Astrocyte (in vitro differentiated cells and primary cell): ENCODE measurements at regions not wholly inside any gene's neighbourhood (a gene's known extent, or its start where the extent isn't known, plus 50 kb on each side); places are given as distances from the start of the nearest gene placed in this dataset.

Experiments
- DNase-seq: peaks from one replicate; pipeline ENCODE4 v3.0.0-alpha.2; 2010; ENCODE audit warnings: low read depth
- FAIRE-seq: peaks from 2 replicates; lab custom pipeline; 2011; peaks lifted over from hg19 to GRCh38; lab: Jason Lieb, UNC
- H2AFZ ChIP-seq: 2 replicates; pipeline ENCODE4 v1.6.0; 2012; ENCODE audit warnings: low read depth, low read length, inconsistent platforms
- H3K27ac ChIP-seq: 2 replicates; pipeline ENCODE4 v1.5.1; 2011; ENCODE audit warnings: low read depth, low read length, inconsistent platforms
- H3K27me3 ChIP-seq: 2 replicates; pipeline ENCODE4 v1.6.0; 2011; ENCODE audit warnings: low read length, inconsistent platforms; ENCODE audit not compliant: insufficient read depth
- H3K36me3 ChIP-seq: 2 replicates; pipeline ENCODE4 v1.5.1; 2011; ENCODE audit warnings: low read length, inconsistent platforms; ENCODE audit not compliant: insufficient read depth
- H3K4me1 ChIP-seq: 2 replicates; pipeline ENCODE4 v1.5.1; 2011; ENCODE audit warnings: low read length, inconsistent platforms; ENCODE audit not compliant: insufficient read depth
- H3K4me2 ChIP-seq: 2 replicates; pipeline ENCODE4 v1.6.0; 2012; ENCODE audit warnings: low read length, inconsistent platforms
- H3K4me3 ChIP-seq: 2 replicates; pipeline ENCODE4 v1.5.1; 2011; ENCODE audit warnings: low read depth, mild to moderate bottlenecking, low read length, inconsistent platforms; ENCODE audit not compliant: insufficient read depth
- H3K79me2 ChIP-seq: 2 replicates; pipeline ENCODE4 v1.6.0; 2012; ENCODE audit warnings: mild to moderate bottlenecking, low read length, inconsistent platforms; ENCODE audit not compliant: insufficient read depth
- H3K9ac ChIP-seq: 2 replicates; pipeline ENCODE4 v1.6.0; 2012; ENCODE audit warnings: mild to moderate bottlenecking, low read length, inconsistent platforms
- H3K9me3 ChIP-seq: 2 replicates; pipeline ENCODE4 v1.5.1; 2012; ENCODE audit warnings: low read depth, mild to moderate bottlenecking, low read length, inconsistent platforms; ENCODE audit not compliant: insufficient read depth
- H4K20me1 ChIP-seq: 2 replicates; pipeline ENCODE4 v1.6.0; 2012; ENCODE audit warnings: low read length, inconsistent platforms; ENCODE audit not compliant: insufficient read depth
- H3K27ac Mint-ChIP-seq: one replicate; pipeline ENCODE4 v1.8.0; 2021; ENCODE audit warnings: mild to moderate bottlenecking, mixed read lengths; ENCODE audit not compliant: unreplicated experiment
- H3K27me3 Mint-ChIP-seq: one replicate; pipeline ENCODE4 v1.8.0; 2021; ENCODE audit warnings: low read depth, mixed read lengths; ENCODE audit not compliant: unreplicated experiment
- H3K36me3 Mint-ChIP-seq: one replicate; pipeline ENCODE4 v1.8.0; 2021; ENCODE audit warnings: low read depth, mixed read lengths; ENCODE audit not compliant: unreplicated experiment
- H3K4me1 Mint-ChIP-seq: one replicate; pipeline ENCODE4 v1.8.0; 2021; ENCODE audit warnings: low read depth, mixed read lengths; ENCODE audit not compliant: unreplicated experiment
- H3K4me3 Mint-ChIP-seq: one replicate; pipeline ENCODE4 v1.8.0; 2021; ENCODE audit warnings: mild to moderate bottlenecking, moderate library complexity, mixed read lengths; ENCODE audit not compliant: unreplicated experiment
- H3K9me3 Mint-ChIP-seq: one replicate; pipeline ENCODE4 v1.8.0; 2021; ENCODE audit warnings: mild to moderate bottlenecking, mixed read lengths; ENCODE audit not compliant: unreplicated experiment
- CTCF ChIP-seq: IDR thresholded peaks from 2 replicates; pipeline ENCODE4 v1.5.1; 2011; ENCODE audit warnings: low read depth, mild to moderate bottlenecking, inconsistent platforms, low read length, moderate library complexity; ENCODE audit not compliant: insufficient read depth
- EZH2 ChIP-seq: IDR thresholded peaks from 2 replicates; pipeline ENCODE4 v1.6.1; 2012; ENCODE audit warnings: mild to moderate bottlenecking, low read length, inconsistent platforms; ENCODE audit not compliant: insufficient read depth

DNA sequence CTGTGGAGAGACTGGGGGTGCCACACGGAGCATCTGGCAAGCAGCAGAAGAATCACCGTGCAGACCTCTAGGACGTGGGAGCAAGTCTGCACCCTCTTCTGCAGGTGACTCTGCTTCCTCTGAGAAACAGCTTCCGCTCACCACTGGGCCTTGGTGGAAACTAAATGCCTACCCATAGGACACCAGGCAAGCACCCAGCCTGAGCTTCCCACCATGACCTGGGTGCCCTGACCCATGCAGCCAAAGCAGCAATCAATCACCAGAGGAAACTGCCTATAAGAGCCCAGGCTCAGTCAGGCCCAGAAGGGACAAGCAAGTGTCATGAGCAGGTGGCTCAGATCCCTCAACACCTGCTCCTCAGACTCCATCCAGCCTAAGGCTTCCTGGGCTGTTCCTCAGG lies 63.4 kb downstream of the IGLL5 start:
- H3K79me2 ChIP-seq: no peaks in the 10 kb centered on the region
- Mint-ChIP-seq H3K4me3 (no peak overlapping the region), H3K27ac (no peak overlapping the region), H3K36me3 (no peaks in the 10 kb centered on the region), H3K27me3 (peaks cover 41% of the 10 kb centered on the region), H3K9me3 (peaks cover 10% of the 10 kb centered on the region), H3K4me1 (peaks cover 4% of the 10 kb centered on the region)
- H3K36me3 ChIP-seq: no peaks in the 10 kb centered on the region
- no peak overlapping the region for H3K4me2 ChIP-seq
- H3K27me3 ChIP-seq: peaks cover 8% of the 10 kb centered on the region
- H3K4me1 ChIP-seq: no peaks in the 10 kb centered on the region
- H3K27ac ChIP-seq: no peak overlapping the region
- peaks cover 5% of the 10 kb centered on the region for H4K20me1 ChIP-seq
- H3K9ac ChIP-seq: no peak overlapping the region
- FAIRE-seq: no peak
- no peaks in the 10 kb centered on the region for H3K9me3 ChIP-seq
- TF ChIP-seq EZH2 (no peak), CTCF (no peak)
- H2AFZ ChIP-seq: no peak overlapping the region
- H3K4me3 ChIP-seq: no peak overlapping the region
- DNase-seq: no peak

DNA sequence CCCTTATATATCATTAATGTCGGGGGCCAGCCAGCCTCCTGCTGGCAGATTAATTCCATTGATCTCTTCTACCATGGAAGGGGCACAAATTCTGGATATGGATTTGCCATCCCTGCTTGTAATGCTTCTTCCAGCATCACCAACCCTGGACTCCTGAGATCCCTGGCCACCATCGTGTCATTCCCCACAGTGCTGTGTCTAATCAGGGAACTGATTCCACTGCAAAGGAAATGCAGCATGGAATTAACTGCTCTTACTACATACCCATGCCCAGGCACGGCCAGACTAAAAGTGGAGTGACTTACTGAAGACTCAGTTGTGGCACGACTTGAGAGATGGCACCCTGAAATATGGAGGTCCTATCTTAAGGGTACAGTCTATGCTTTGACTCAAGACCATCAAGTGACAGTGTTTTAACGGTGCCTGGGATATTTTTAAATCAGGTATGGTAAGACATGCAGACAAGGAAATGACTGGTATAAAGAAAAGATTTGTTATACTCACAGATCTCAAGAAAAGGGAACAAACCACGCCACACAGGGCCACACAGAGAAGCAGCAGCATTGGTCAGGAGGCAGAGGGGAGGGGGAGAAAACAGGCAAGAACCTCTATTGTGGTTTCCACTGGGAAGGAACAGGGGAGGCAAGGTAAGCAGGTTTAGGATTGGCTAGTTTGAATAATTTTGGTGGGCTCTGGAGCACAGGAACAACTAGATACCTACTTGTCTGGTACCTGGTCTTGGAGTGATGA lies 65.1 kb downstream of the IGLL5 start:
- Mint-ChIP-seq H3K27ac (no peak overlapping the region), H3K9me3 (peaks cover 10% of the 10 kb centered on the region), H3K36me3 (no peaks in the 10 kb centered on the region), H3K4me3 (no peak overlapping the region), H3K27me3 (peaks cover 48% of the 10 kb centered on the region), H3K4me1 (peaks cover 4% of the 10 kb centered on the region)
- H3K79me2 ChIP-seq: no peaks in the 10 kb centered on the region
- no peaks in the 10 kb centered on the region for H3K36me3 ChIP-seq
- no peaks in the 10 kb centered on the region for H3K4me1 ChIP-seq
- H3K9me3 ChIP-seq: no peaks in the 10 kb centered on the region
- H2AFZ ChIP-seq: no peak overlapping the region
- no peak for FAIRE-seq
- H3K4me2 ChIP-seq: no peak overlapping the region
- no peak overlapping the region for H3K27ac ChIP-seq
- no peak for DNase-seq
- no peak overlapping the region for H3K9ac ChIP-seq
- no peak for TF ChIP-seq EZH2
- no peak for TF ChIP-seq CTCF
- peaks cover 5% of the 10 kb centered on the region for H4K20me1 ChIP-seq
- no peak overlapping the region for H3K4me3 ChIP-seq
- peaks cover 8% of the 10 kb centered on the region for H3K27me3 ChIP-seq

GRCh38 chr22:22953791-22954190 lies 66.2 kb downstream of the IGLL5 start:
- Histone ChIP-seq H3K79me2 (no peaks in the 10 kb centered on the region), H3K4me3 (no peak overlapping the region), H4K20me1 (peaks cover 5% of the 10 kb centered on the region), H3K27ac (no peak overlapping the region), H3K27me3 (peaks cover 8% of the 10 kb centered on the region), H2AFZ (no peak overlapping the region), H3K4me2 (no peak overlapping the region), H3K4me1 (no peaks in the 10 kb centered on the region), H3K9me3 (no peaks in the 10 kb centered on the region), H3K36me3 (no peaks in the 10 kb centered on the region), H3K9ac (no peak overlapping the region)
- Mint-ChIP-seq H3K9me3 (peaks cover 10% of the 10 kb centered on the region), H3K27me3 (peaks cover 56% of the 10 kb centered on the region), H3K4me1 (peaks cover under 1% of the 10 kb centered on the region), H3K4me3 (no peak overlapping the region), H3K27ac (no peak overlapping the region), H3K36me3 (no peaks in the 10 kb centered on the region)
- FAIRE-seq: no peak
- TF ChIP-seq EZH2: no peak
- no peak for DNase-seq
